ENCODE measurements at regions not wholly inside any gene's neighbourhood (a gene's known extent, or its start where the extent isn't known, plus 50 kb on each side); places are given as distances from the start of the nearest gene placed in this dataset.

DNA sequence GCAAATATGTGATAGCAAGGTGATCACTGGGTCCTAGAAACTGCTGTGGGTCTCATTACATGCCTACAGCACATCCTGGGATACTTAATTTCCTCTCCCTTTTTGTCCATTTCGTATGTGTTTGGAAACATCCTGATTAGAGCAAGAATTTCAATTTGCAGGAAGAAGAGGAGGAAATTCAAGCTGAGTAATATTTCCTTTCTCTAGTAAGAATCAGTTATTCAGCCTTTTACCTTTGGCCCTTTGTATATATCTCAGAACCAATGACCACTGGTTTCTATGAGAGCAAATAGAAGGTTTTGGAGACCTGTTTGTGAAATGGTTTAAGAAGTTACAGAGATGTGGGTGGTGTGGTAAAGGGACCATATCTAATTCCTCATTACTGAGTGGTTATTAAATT is 171.6 kb downstream of the RMI1 start:
- Histone ChIP-seq H3K27me3 (ENCODE audit: insufficient read depth, low read length) (no peaks in the 10 kb centered on the region), H3K4me1 (ENCODE audit: control insufficient read depth in 1 of 2, insufficient read depth in 2 of 2, low read length in 2 of 2) (no peaks in the 10 kb centered on the region), H3K9me3 (ENCODE audit: control insufficient read depth in 1 of 2, insufficient read depth in 1 of 2, low read depth in 1 of 2, low read length in 2 of 2) (no peaks in the 10 kb centered on the region), H3K27ac (ENCODE audit: low read depth, low read length) (no peak overlapping the region), H3K4me3 (replicated peaks in 1 of 2; ENCODE audit: low read depth in 1 of 2, low read length in 2 of 2) (no peak overlapping the region), H3K4me2 (ENCODE audit: low read length) (no peak overlapping the region), H3K9me2 (ENCODE audit: insufficient read depth) (no peaks in the 10 kb centered on the region), H3K79me2 (ENCODE audit: insufficient read depth, low read length) (no peaks in the 10 kb centered on the region), H2AFZ (ENCODE audit: low read depth, low read length, poor library complexity, severe bottlenecking) (no peak overlapping the region), H3K9ac (ENCODE audit: low read length) (no peak overlapping the region), H4K20me1 (ENCODE audit: insufficient read depth) (no peaks in the 10 kb centered on the region), H3K36me3 (ENCODE audit: control insufficient read depth in 1 of 2, insufficient read depth in 2 of 2, low read length in 2 of 2) (no peaks in the 10 kb centered on the region)
- CTCF ChIA-PET, result no interaction called here
- ATAC-seq, result no peak
- no peak for DNase-seq (ENCODE audit: low read depth, low spot score)
- POLR2A ChIA-PET, result no interaction called here
- no peak for TF ChIP-seq POLR2AphosphoS5 (IDR thresholded peaks at IDR 0.05; ENCODE audit: low read depth, low read length)
- TF ChIP-seq, protein P1, sequence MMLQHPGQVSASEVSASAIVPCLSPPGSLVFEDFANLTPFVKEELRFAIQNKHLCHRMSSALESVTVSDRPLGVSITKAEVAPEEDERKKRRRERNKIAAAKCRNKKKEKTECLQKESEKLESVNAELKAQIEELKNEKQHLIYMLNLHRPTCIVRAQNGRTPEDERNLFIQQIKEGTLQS (IDR thresholded peaks at IDR 0.05), result no peak
- TF ChIP-seq, protein P2, sequence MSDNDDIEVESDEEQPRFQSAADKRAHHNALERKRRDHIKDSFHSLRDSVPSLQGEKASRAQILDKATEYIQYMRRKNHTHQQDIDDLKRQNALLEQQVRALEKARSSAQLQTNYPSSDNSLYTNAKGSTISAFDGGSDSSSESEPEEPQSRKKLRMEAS (IDR thresholded peaks at IDR 0.05), result no peak
- TF ChIP-seq RAD21 (IDR thresholded peaks at IDR 0.05; ENCODE audit: low read depth), result no peak
- BruUV-seq (replicated peaks), result no TSS peak
- intact Hi-C loops (cut with micrococcal nuclease), result no loop called here
- RAD21 ChIA-PET (ENCODE audit: low non-redundant PET in 1 of 2, low total read pairs in 2 of 2, uncharacterized antibody in 2 of 2, unreplicated experiment in 2 of 2), result no interaction called here

DNA sequence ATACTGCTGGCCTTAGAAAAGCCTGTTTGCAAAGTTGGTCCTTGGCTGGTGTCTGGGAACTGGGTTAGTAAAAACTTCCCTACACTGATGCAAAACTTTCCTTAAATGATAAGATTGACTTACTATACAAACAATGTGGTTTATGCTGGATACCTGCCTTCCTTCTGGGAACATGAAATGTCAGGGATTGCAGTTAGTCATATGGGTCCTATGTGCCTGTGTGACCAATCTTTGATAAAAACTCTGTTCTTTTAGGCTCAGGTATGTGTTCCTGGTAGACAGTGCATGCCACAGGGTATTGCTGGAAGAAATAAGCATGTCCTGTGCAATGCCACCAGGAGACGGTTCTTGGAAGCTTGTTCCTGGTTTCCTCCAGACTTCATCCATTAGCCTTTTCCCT is 173.3 kb downstream of the RMI1 start:
- Histone ChIP-seq H2AFZ (ENCODE audit: low read depth, low read length, poor library complexity, severe bottlenecking) (no peak overlapping the region), H3K4me3 (replicated peaks in 1 of 2; ENCODE audit: low read depth in 1 of 2, low read length in 2 of 2) (no peak overlapping the region), H3K27ac (ENCODE audit: low read depth, low read length) (no peak overlapping the region), H3K36me3 (ENCODE audit: control insufficient read depth in 1 of 2, insufficient read depth in 2 of 2, low read length in 2 of 2) (no peaks in the 10 kb centered on the region), H3K9ac (ENCODE audit: low read length) (no peak overlapping the region), H3K79me2 (ENCODE audit: insufficient read depth, low read length) (no peaks in the 10 kb centered on the region), H3K4me2 (ENCODE audit: low read length) (no peak overlapping the region), H3K4me1 (ENCODE audit: control insufficient read depth in 1 of 2, insufficient read depth in 2 of 2, low read length in 2 of 2) (no peaks in the 10 kb centered on the region), H3K27me3 (ENCODE audit: insufficient read depth, low read length) (no peaks in the 10 kb centered on the region), H4K20me1 (ENCODE audit: insufficient read depth) (no peaks in the 10 kb centered on the region), H3K9me2 (ENCODE audit: insufficient read depth) (no peaks in the 10 kb centered on the region), H3K9me3 (ENCODE audit: control insufficient read depth in 1 of 2, insufficient read depth in 1 of 2, low read depth in 1 of 2, low read length in 2 of 2) (no peaks in the 10 kb centered on the region)
- CTCF ChIA-PET, result no interaction called here
- ATAC-seq, result no peak
- TF ChIP-seq, protein P1 (IDR thresholded peaks at IDR 0.05), result no peak
- TF ChIP-seq ZNF274 (IDR thresholded peaks at IDR 0.05; ENCODE audit: low read depth, low read length), result no peak
- no peak for TF ChIP-seq EGR1 (IDR thresholded peaks at IDR 0.05; ENCODE audit: low read depth)
- no peak for TF ChIP-seq FOSL1 (IDR thresholded peaks at IDR 0.05; ENCODE audit: low read depth)
- TF ChIP-seq POLR2AphosphoS5 (IDR thresholded peaks at IDR 0.05; ENCODE audit: low read depth, low read length), result no peak
- TF ChIP-seq JUND (IDR thresholded peaks at IDR 0.05), result no peak
- no peak for TF ChIP-seq SIN3A (IDR thresholded peaks at IDR 0.05; ENCODE audit: low read depth)
- no peak for TF ChIP-seq CBX3 (IDR thresholded peaks at IDR 0.05; ENCODE audit: low read depth)
- no peak for TF ChIP-seq SP1 (IDR thresholded peaks at IDR 0.05; ENCODE audit: low read depth)
- TF ChIP-seq, protein P3, sequence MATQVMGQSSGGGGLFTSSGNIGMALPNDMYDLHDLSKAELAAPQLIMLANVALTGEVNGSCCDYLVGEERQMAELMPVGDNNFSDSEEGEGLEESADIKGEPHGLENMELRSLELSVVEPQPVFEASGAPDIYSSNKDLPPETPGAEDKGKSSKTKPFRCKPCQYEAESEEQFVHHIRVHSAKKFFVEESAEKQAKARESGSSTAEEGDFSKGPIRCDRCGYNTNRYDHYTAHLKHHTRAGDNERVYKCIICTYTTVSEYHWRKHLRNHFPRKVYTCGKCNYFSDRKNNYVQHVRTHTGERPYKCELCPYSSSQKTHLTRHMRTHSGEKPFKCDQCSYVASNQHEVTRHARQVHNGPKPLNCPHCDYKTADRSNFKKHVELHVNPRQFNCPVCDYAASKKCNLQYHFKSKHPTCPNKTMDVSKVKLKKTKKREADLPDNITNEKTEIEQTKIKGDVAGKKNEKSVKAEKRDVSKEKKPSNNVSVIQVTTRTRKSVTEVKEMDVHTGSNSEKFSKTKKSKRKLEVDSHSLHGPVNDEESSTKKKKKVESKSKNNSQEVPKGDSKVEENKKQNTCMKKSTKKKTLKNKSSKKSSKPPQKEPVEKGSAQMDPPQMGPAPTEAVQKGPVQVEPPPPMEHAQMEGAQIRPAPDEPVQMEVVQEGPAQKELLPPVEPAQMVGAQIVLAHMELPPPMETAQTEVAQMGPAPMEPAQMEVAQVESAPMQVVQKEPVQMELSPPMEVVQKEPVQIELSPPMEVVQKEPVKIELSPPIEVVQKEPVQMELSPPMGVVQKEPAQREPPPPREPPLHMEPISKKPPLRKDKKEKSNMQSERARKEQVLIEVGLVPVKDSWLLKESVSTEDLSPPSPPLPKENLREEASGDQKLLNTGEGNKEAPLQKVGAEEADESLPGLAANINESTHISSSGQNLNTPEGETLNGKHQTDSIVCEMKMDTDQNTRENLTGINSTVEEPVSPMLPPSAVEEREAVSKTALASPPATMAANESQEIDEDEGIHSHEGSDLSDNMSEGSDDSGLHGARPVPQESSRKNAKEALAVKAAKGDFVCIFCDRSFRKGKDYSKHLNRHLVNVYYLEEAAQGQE (IDR thresholded peaks at IDR 0.05; ENCODE audit: low read depth), result no peak
- TF ChIP-seq CEBPB (IDR thresholded peaks at IDR 0.05; ENCODE audit: low read depth), result no peak
- TF ChIP-seq ELF1 (IDR thresholded peaks at IDR 0.05; ENCODE audit: borderline replicate concordance, low read depth), result no peak
- TF ChIP-seq TCF7L2 (IDR thresholded peaks at IDR 0.05; ENCODE audit: borderline replicate concordance, extremely low read depth, insufficient read depth, insufficient read length), result no peak
- TF ChIP-seq, protein P4, sequence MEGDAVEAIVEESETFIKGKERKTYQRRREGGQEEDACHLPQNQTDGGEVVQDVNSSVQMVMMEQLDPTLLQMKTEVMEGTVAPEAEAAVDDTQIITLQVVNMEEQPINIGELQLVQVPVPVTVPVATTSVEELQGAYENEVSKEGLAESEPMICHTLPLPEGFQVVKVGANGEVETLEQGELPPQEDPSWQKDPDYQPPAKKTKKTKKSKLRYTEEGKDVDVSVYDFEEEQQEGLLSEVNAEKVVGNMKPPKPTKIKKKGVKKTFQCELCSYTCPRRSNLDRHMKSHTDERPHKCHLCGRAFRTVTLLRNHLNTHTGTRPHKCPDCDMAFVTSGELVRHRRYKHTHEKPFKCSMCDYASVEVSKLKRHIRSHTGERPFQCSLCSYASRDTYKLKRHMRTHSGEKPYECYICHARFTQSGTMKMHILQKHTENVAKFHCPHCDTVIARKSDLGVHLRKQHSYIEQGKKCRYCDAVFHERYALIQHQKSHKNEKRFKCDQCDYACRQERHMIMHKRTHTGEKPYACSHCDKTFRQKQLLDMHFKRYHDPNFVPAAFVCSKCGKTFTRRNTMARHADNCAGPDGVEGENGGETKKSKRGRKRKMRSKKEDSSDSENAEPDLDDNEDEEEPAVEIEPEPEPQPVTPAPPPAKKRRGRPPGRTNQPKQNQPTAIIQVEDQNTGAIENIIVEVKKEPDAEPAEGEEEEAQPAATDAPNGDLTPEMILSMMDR (IDR thresholded peaks at IDR 0.05 in 2 of 3, conservative IDR thresholded peaks at IDR 0.05 in 1 of 3; ENCODE audit: borderline replicate concordance in 1 of 3, insufficient read depth in 1 of 3, low read depth in 2 of 3, low read length in 2 of 3), result no peak
- no peak for TF ChIP-seq POLR2A (IDR thresholded peaks at IDR 0.05; ENCODE audit: borderline replicate concordance, extremely low read depth, insufficient read depth, insufficient read length)
- RAD21 ChIA-PET (ENCODE audit: low non-redundant PET in 1 of 2, low total read pairs in 2 of 2, uncharacterized antibody in 2 of 2, unreplicated experiment in 2 of 2), result no interaction called here
- DNase-seq (ENCODE audit: low read depth, low spot score), result no peak
- intact Hi-C loops (cut with micrococcal nuclease), result no loop called here
- BruUV-seq (replicated peaks), result no TSS peak
- POLR2A ChIA-PET, result no interaction called here

Data from HCT116 (cell line).